Right renal pelvis (tissue), 4 donors: ENCODE measurements at regions not wholly inside any gene's neighbourhood (a gene's known extent, or its start where the extent isn't known, plus 50 kb on each side); places are given as distances from the start of the nearest gene placed in this dataset.
"Not testable (repeated sequence)": the region's sequence is repeated elsewhere in the genome, so short reads cannot be mapped to it uniquely, and the experiment has no call there.

ENCODE experiments used
- DNase-seq, 4 donors: peaks; one replicate each; pipeline ENCODE4 v3.0.0-alpha.2; 2013; ENCODE audit warnings: low read depth in 4 of 4, low spot score in 3 of 4, missing footprints in 1 of 4

GRCh38 chr4:103422467-103423219, 224.5 kb upstream of the CENPE start:
- DNase-seq: no peak

GRCh38 chr4:103415801-103416200, 217.7 kb upstream of the CENPE start:
- no peak for DNase-seq

- not testable (repeated sequence) for DNase-seq
These were observed 214.5 kb upstream of the CENPE start for GRCh38 chr4:103412646-103413045.

DNA sequence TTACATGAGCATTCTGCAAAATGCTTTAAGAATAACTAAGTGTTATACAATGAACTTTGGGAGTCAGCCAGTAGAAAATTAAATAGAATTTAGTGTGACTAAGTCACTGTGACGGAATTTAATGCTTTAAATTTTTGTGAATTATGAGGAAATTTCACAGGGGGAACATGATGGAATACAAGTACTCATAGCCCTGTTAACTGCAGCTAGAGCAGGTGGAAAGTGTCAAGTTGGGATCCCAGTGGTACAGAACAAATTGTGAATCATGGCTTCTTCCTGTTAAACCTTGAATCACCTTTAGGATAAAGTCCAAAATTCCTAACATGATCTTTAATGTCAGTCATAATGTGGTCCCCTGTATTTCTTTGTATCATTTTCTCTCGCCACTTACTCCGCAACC, 212.2 kb upstream of the CENPE start:
- DNase-seq: no peak

DNA sequence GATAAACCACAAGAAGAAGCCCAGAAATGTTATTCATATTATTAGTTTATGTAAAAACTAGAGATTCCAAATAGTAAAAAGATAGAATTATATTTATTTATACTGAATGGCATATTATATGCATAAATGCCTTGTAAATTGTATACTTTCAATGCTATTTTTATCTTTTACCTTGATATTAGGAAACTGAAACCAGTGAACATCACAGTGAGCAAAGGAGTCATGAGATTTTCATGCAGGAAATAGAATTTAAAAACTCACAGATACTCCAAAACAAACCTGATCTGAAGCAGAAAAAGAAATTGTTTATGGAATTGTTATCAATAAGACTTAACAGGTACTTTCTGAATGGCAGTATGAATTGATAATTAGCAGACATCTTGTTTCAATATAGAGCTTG, 207.3 kb upstream of the CENPE start:
- DNase-seq: no peak

DNA sequence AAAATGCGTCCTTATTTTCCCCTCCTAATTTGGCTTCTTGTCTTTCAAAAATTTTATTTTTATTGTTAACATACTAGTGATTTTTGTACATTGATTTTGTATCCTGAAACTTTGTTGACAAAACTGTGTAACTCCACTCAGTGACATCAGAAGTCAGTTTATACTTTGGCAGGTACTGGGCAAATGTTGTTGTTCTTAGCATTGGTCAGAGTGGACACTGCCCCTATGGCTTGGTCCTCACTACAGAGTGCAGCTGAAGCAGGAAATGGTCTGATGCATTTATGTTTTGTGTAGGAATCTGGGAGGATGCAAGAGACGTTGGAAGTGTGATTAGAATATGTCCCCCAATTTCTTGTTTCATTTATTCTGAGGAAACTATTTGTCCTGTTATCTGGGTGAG, 205.5 kb upstream of the CENPE start:
- DNase-seq: no peak

GRCh38 chr4:103402198-103402597, 204.1 kb upstream of the CENPE start:
- DNase-seq: no peak

DNA sequence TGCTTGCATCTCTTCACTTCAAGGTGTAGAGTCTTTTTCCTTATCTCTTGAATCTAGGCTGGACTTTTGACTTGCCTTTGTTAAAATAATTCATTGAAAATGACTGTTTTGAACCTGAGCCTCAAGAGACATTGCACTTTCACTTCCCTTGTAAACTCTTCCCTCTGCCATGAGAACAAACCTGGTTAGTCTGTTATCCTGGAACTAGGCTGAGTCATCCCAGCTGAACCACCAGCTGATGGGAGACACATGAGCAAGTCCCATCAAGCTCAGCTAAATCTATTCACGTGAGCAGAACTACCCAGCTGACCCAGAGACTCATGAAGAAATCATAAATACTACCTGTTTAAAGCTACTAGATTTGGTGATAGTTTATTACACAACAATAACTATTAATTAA, 202.3 kb upstream of the CENPE start:
- no peak for DNase-seq

DNA sequence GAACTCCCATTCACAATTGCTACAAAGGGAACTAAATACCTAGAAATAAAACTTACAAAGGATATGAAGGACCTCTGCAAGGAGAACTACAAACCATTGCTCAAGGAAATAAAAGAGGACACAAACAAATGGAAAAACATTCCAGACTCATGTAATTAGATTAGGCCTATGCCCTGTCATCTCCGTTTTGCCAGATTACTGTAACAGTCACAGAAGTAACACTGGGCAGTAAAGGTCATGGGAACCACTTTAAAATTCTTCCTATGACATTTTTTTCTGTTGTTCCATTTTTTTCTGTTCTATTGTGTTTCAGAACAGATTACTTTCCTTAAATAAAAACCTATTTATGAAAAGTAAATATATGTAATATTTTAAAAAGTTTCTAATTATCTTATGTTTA, 199.4 kb upstream of the CENPE start:
- no peak for DNase-seq

- DNase-seq: not testable (repeated sequence)
These were observed 189.4 kb upstream of the CENPE start for GRCh38 chr4:103387508-103388011.

- not testable (repeated sequence) for DNase-seq
These were observed 187.4 kb upstream of the CENPE start for GRCh38 chr4:103385565-103385964.

DNA sequence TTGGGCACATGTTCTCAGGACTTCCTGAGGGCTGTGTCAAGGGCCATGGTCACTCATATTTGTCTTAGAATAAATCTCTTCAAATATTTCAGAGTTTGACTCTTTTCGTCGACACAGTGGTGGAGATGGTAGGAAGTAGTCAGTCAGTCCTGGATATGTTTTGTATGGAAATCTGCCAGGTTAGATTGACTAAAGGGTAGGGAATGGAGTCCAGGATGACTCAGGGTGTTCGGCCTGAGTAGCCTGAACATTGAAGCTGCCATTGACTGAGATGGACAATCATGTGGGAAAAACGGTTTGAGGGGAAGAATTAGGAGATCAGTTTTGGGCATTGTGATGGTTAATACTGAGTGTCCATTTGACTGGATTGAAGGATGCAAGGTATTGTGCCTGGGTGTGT, 177.1 kb upstream of the CENPE start:
- DNase-seq: no peak

- no peak for DNase-seq
These were observed 176.6 kb upstream of the CENPE start for GRCh38 chr4:103374758-103375157.

DNA sequence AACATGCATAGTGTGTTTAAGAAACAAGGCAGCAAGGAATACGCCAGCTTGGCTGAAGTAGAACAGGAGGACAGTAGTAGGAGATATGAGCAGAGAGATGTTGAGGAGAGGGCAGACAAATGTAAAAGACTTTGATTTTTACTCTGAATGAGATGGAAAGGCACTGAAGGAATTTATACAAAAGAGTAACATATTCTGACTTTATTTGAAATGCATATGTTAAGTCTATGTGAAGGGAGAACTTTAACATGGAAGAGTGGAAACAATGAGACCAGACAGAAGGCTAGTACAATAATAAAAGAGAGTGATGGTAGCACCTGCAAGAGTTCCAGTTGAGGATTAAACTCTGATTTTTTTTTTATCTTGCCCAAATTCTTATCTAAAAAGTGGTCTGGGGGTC, 176.2 kb upstream of the CENPE start:
- no peak for DNase-seq

- no peak for DNase-seq
These were observed 173.9 kb upstream of the CENPE start for GRCh38 chr4:103372002-103372558.

DNA sequence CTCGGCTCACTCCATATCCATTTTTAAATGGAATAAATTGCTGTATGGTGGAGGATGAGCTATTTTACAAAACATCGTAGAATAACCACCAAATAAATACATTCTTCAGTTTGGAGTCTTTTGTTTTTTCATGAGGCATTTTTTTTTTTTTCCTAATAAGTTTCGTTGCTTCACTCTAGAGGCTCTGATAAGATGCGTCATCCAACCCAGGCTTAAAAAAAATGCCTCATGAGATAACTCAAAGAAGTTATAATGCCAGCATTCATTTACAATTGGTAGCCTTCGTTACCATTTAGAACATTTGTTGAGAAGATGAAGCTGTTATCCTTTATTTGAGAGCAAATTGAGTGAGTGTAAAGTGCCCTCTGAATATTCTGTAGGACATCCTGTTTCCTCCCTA, 172.2 kb upstream of the CENPE start:
- no peak for DNase-seq

DNA sequence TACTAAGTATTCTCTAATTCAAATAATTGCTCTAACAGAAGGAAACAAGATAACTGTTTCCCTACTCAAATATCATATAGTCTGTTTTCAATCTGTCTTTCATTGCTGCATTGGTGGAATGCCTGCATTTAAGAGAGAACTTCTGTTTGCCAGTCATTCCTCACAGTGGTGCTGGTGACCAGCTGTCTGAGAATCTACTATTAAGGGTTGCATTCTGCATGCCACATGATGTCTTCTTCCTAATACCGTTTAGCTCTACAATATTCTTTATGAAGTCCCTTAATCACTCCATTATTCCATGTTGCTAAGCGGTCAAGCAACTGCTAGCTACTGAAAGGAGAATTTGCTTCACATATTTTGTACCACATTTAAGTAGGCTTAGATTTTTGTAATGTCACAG, 167.1 kb upstream of the CENPE start:
- no peak for DNase-seq

GRCh38 chr4:103364083-103364482, 165.9 kb upstream of the CENPE start:
- no peak for DNase-seq

DNA sequence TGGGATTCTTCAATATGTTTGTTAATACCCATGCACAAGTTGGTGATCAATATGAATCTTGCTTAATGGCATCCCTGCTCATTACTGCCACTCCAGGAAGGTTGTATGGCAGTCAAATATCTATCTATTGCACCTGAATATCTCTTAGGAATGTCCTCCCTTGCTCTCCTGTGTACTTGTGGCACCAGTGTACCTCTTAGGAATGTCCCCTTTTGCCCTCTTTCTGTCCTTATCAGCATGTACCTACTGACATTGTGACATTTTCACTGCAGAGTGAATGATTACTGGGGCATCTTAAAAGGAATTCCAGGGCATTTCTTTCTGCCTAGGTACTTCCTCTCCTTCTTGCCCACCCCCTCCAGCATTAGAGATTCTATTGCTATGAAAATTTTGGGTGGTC, 163.8 kb upstream of the CENPE start:
- DNase-seq: no peak

GRCh38 chr4:103359900-103360299, 161.8 kb upstream of the CENPE start:
- DNase-seq: no peak

DNA sequence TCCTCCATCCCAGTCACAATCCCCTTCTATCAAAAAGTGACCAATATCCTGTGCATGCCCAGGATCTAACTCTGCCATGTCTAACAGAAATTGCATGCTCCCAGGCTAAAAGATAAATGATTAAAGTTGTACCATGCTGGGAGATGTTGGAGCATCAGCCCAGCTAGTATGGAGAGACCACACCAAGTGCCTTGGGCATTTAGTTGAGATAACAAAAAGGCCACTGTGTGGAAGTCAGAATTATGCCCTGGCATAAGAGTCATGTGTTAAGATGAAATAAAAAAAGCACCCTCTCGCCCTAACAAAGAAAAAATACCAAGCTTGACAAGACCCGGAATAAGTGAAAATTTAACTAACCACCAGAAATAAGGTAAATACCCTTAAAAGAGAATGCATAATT, 155.9 kb upstream of the CENPE start:
- no peak for DNase-seq

GRCh38 chr4:103329642-103330041, 131.5 kb upstream of the CENPE start:
- DNase-seq: no peak
